ENCODE measurements at regions not wholly inside any gene's neighbourhood (a gene's known extent, or its start where the extent isn't known, plus 50 kb on each side); places are given as distances from the start of the nearest gene placed in this dataset.

GRCh38 chr1:38239258-38239835 lies 192.8 kb upstream of the POU3F1 start:
- DNase-seq = no peak
- no peaks in the 10 kb centered on the region for H3K4me1 Mint-ChIP-seq (ENCODE audit: low read depth)
- H3K36me3 Mint-ChIP-seq (ENCODE audit: low read depth) = no peaks in the 10 kb centered on the region
- ChIA-PET POLR2A (no interaction called here), CTCF (no interaction called here)
- intact Hi-C loops (cut with micrococcal nuclease) = no loop called here
- no peaks in the 10 kb centered on the region for H3K9me3 Mint-ChIP-seq
- no peak overlapping the region for H3K4me3 Mint-ChIP-seq
- no peak for TF ChIP-seq CTCF (IDR thresholded peaks at IDR 0.05)
- H3K27ac Mint-ChIP-seq = no peak overlapping the region
- peaks cover 7% of the 10 kb centered on the region for H3K27me3 Mint-ChIP-seq
- ATAC-seq = no peak

GRCh38 chr1:38238294-38238693 lies 191.7 kb upstream of the POU3F1 start:
- no peaks in the 10 kb centered on the region for H3K36me3 Mint-ChIP-seq (ENCODE audit: low read depth)
- intact Hi-C loops (cut with micrococcal nuclease) = no loop called here
- no peak for ATAC-seq
- peaks cover 9% of the 10 kb centered on the region for H3K27me3 Mint-ChIP-seq
- H3K4me3 Mint-ChIP-seq = no peak overlapping the region
- POLR2A ChIA-PET = no interaction called here
- no peak for DNase-seq
- no peak for TF ChIP-seq CTCF (IDR thresholded peaks at IDR 0.05)
- H3K4me1 Mint-ChIP-seq (ENCODE audit: low read depth) = no peaks in the 10 kb centered on the region
- no peak overlapping the region for H3K27ac Mint-ChIP-seq
- no peaks in the 10 kb centered on the region for H3K9me3 Mint-ChIP-seq
- CTCF ChIA-PET = no interaction called here

GRCh38 chr1:38235705-38236104 lies 189.1 kb upstream of the POU3F1 start:
- Mint-ChIP-seq H3K27me3 (peaks cover 10% of the 10 kb centered on the region), H3K4me1 (ENCODE audit: low read depth) (no peaks in the 10 kb centered on the region), H3K36me3 (ENCODE audit: low read depth) (no peaks in the 10 kb centered on the region), H3K27ac (no peak overlapping the region), H3K4me3 (no peak overlapping the region), H3K9me3 (no peaks in the 10 kb centered on the region)
- TF ChIP-seq CTCF (IDR thresholded peaks at IDR 0.05) = no peak
- POLR2A ChIA-PET = no interaction called here
- DNase-seq = no peak
- CTCF ChIA-PET = no interaction called here
- ATAC-seq = no peak
- intact Hi-C loops (cut with micrococcal nuclease) = no loop called here

- no peaks in the 10 kb centered on the region for H3K36me3 Mint-ChIP-seq (ENCODE audit: low read depth)
- DNase-seq (no peak), ATAC-seq (no peak)
- H3K4me1 Mint-ChIP-seq (ENCODE audit: low read depth) = no peaks in the 10 kb centered on the region
- peaks cover 10% of the 10 kb centered on the region for H3K27me3 Mint-ChIP-seq
- ChIA-PET POLR2A (no interaction called here), CTCF (no interaction called here)
- TF ChIP-seq CTCF (IDR thresholded peaks at IDR 0.05) = no peak
- no peak overlapping the region for H3K27ac Mint-ChIP-seq
- no peak overlapping the region for H3K4me3 Mint-ChIP-seq
- intact Hi-C loops (cut with micrococcal nuclease) = no loop called here
- H3K9me3 Mint-ChIP-seq = no peaks in the 10 kb centered on the region
These were observed 185.3 kb upstream of the POU3F1 start for GRCh38 chr1:38231941-38232340.

- peaks cover 4% of the 10 kb centered on the region for H3K27me3 Mint-ChIP-seq
- no peaks in the 10 kb centered on the region for H3K9me3 Mint-ChIP-seq
- no peaks in the 10 kb centered on the region for H3K36me3 Mint-ChIP-seq (ENCODE audit: low read depth)
- H3K27ac Mint-ChIP-seq = no peak overlapping the region
- TF ChIP-seq CTCF (IDR thresholded peaks at IDR 0.05) = no peak
- DNase-seq (no peak), ATAC-seq (no peak)
- ChIA-PET POLR2A (no interaction called here), CTCF (no interaction called here)
- intact Hi-C loops (cut with micrococcal nuclease) = no loop called here
- no peak overlapping the region for H3K4me3 Mint-ChIP-seq
- H3K4me1 Mint-ChIP-seq (ENCODE audit: low read depth) = no peaks in the 10 kb centered on the region
These were observed 182.1 kb upstream of the POU3F1 start for GRCh38 chr1:38228718-38229117.

Measured in activated CD8-positive, alpha-beta T cell treated with anti-CD3 and anti-CD28 coated beads for 36 hours (primary cell).